GM19240 (cell line): ENCODE measurements at regions not wholly inside any gene's neighbourhood (a gene's known extent, or its start where the extent isn't known, plus 50 kb on each side); places are given as distances from the start of the nearest gene placed in this dataset.
"Not testable (repeated sequence)": the region's sequence is repeated elsewhere in the genome, so short reads cannot be mapped to it uniquely, and the experiment has no call there.

Experiments used
- DNase-seq: peaks from one replicate; pipeline ENCODE4 v3.0.0; 2011; ENCODE audit warnings: low spot score; ENCODE audit not compliant: insufficient read length

- DNase-seq = no peak
Measured at GRCh38 chr1:200496937-200497336, 87.1 kb upstream of the ZNF281 start.

- DNase-seq = no peak
Measured at GRCh38 chr1:200495901-200496300, 86.1 kb upstream of the ZNF281 start.

GRCh38 chr1:200493344-200493743 is 83.5 kb upstream of the ZNF281 start:
- no peak for DNase-seq

DNA sequence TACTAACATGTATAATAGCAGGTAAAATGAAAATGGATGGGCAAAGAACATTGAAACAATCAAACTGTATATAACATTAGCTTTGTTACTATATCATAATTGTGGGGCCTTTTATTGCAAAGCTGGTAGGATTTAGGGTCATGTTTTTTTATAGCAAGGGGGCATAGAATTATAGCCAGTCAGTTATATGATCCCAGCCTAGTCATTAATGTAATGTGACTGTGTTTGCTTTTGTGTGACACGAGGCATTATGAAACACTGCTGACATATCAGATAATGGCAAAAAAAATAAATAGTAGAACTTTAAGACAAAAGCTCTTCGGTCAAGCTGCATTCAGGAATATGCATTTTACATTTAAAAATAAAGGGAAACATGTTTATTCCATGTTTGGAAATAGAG is 81.3 kb upstream of the ZNF281 start:
- DNase-seq = no peak

DNA sequence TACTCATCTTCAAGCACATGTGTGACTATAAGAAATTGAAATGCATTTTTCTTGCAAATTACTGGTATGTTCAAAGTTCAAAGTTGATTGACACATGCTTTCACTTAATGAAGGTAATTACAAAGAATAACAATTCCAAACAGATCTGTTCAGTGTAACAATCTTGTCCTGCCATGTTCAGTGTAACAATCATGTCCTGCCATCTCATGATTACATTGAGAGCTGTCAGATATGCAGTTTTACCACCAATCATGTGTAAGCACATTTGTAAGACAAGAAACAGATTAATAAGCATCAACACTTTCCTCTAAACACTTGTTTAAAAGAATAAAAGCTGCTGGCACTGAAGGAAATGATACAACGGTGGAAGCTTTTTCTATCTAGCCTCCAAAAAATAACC is 80.3 kb upstream of the ZNF281 start:
- no peak for DNase-seq

- no peak for DNase-seq
Measured at GRCh38 chr1:200488375-200489165, 78.7 kb upstream of the ZNF281 start.

GRCh38 chr1:200487650-200488049 is 77.8 kb upstream of the ZNF281 start:
- no peak for DNase-seq

DNA sequence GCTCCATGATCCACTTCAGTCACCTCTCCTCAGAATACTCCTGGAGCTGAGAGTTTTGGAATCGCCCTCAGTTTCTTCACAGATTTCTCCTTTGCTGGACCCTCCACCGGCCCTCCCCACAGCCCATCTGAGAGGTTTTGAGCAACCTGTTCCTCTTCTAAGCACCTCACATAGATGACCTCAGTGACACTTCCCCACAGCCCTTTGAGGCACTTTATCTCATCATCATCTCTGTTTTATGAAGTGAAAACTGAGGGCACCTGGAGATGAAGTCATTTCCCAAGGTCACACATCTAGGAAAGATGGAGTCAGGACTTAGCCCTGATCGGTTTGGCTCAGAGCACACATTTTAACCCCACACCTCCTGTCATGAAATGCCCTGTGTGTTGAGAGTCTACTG is 76.8 kb upstream of the ZNF281 start:
- no peak for DNase-seq

- not testable (repeated sequence) for DNase-seq
Measured at GRCh38 chr1:200484438-200484946, 74.7 kb upstream of the ZNF281 start.

DNA sequence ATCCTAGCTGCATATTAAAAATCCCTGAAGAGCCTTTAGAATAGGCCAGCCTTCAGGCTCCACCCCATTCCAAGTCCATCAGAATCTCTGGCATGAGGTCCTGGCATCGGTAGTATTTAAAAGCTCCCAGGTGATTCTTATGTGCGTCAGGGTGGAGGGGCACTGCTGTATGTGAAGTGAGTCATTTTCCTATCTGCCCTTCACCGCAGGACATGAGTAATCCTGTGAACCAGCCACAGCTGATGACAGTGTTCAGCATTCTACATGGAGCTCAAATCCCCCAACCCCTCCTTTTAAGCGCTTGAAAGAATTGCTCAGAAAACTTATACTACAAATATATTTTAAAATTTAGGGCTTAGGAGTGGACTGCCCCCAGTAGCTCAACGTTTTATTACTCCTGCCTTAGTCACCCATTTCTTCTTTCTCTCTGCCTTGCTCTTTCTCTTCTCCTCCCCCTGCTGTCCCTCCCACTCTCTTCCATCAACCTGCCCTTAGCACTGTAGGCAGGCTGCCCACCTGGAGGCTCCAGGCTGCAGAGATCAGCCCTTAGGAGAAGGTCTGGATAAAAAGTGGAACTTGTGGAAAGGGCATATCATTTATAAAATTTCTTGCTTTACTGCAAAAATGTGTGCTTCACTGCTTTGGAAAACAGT is 73.8 kb upstream of the ZNF281 start:
- DNase-seq = peak; percentile 59

DNA sequence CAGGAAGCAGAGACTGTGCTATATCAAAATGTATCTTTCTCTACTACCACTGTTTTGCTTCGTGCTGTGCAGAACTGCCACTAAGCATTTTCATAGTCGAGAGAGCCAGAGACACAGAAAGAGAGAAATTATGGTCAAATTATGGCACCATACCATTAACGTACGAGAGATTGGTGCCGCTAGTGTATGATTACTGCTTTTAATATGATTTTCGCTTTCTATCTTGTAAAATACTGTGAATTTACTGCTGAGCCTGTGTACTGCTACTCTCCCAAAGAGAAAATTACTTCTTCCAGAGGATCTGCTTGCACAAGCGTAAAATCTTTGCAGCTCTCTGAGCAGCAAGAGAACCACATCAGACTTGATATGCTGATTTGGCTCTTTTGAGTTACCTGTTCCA is 71.1 kb upstream of the ZNF281 start:
- no peak for DNase-seq

- DNase-seq = no peak
Measured at GRCh38 chr1:200479816-200480215, 70.0 kb upstream of the ZNF281 start.

- no peak for DNase-seq
Measured at GRCh38 chr1:200478945-200479558, 69.2 kb upstream of the ZNF281 start.

- no peak for DNase-seq
Measured at GRCh38 chr1:200478239-200478623, 68.4 kb upstream of the ZNF281 start.

DNA sequence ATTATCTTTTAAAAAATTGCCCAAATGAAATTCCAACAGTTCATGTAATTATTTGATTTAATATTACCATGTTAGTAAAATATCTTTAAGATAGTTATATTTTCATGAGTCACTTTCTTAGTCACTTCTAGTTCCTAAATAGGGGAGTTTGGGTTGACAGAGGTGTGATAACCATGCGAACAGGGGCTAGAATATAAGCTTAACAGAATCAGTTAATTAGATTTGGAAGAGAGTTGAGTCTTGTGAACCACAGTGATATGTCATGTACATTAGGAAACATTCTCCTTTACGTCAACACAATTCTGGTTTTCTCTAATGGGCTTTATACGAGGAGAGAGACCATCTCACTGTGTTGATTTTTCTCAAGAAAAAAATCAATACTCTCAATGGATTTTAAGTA is 64.8 kb upstream of the ZNF281 start:
- DNase-seq = no peak

DNA sequence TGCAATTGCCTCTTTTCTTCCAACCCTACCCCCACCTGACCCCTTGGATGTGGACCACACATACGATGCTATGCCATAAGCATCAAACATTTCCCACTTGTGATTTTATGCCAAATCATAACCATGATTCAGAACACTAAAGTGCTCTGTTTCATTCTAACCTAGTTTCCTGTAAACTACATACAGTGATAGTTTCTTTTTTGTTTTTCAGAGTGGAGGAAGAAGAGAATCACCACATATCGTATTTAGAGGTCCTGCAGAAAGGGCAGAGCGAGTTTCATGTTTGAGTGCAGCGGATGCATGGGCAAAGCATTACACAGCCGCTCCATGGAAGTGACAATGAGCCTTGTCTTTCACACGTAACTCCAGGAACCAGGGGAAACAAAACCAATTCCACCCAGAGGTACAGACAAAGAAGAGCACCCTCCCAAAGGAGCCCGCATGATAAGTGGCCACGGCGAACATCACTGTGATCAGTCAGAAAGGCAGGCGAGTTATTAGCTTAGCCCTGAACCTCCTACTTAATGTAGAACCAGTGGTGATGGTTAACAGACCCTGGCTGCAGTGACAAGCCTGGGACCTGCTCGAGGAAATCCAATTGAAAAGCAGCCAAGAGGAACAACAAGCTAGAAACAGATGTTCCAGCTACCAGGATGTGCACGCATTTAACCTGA is 64.0 kb upstream of the ZNF281 start:
- no peak for DNase-seq

GRCh38 chr1:200471739-200472138 is 61.9 kb upstream of the ZNF281 start:
- no peak for DNase-seq

DNA sequence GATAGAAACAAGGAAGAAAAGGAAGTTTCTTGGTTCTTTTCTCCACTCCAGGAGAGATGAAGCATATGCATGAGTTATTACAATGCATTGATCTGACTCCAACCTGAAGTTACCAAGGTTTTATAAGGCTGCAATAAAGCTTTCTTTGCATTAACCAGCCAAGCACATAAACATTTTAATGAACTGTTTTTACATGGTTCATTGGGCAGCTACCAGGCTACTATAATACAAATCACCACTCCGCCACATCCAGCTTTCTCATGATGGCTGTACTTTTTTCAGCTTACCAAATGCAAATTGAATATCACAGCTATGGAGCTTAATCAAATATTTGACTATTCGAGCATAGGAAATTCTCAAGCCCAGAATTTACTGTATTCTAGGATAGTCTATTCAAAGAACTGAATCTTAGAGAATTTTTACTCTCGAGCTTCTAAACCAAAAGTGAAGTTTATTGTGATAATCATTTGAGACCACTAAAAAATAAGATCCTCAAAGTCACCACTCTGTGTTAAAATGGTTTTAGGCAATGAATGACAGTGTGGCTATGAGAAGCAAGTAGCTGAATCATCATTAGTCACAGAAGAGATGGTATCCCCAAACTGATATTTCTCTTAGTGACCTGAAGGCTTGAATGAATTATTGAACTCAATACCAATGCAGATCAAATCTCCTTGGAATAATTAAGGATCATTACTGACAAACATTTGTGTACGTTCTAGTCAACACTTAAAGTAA is 58.6 kb upstream of the ZNF281 start:
- no peak for DNase-seq

GRCh38 chr1:200464784-200465400 is 55.1 kb upstream of the ZNF281 start:
- no peak for DNase-seq
